Fibroblast of villous mesenchyme (primary cell): ENCODE measurements at regions not wholly inside any gene's neighbourhood (a gene's known extent, or its start where the extent isn't known, plus 50 kb on each side); places are given as distances from the start of the nearest gene placed in this dataset.

Source experiments
- DNase-seq: peaks from one replicate; pipeline ENCODE4 v3.0.0-alpha.2; 2010; ENCODE audit warnings: low read depth
- H3K4me3 ChIP-seq: 2 replicates; pipeline ENCODE4 v1.5.1; 2011; ENCODE audit warnings: low read depth, mild to moderate bottlenecking, low read length
- TF ChIP-seq, protein P1 (sequence below): IDR thresholded peaks from 2 replicates; pipeline ENCODE4 v1.5.1; 2012; ENCODE audit warnings: low read depth, mild to moderate bottlenecking, low read length; ENCODE audit not compliant: insufficient read depth

- TF ChIP-seq, protein P1, sequence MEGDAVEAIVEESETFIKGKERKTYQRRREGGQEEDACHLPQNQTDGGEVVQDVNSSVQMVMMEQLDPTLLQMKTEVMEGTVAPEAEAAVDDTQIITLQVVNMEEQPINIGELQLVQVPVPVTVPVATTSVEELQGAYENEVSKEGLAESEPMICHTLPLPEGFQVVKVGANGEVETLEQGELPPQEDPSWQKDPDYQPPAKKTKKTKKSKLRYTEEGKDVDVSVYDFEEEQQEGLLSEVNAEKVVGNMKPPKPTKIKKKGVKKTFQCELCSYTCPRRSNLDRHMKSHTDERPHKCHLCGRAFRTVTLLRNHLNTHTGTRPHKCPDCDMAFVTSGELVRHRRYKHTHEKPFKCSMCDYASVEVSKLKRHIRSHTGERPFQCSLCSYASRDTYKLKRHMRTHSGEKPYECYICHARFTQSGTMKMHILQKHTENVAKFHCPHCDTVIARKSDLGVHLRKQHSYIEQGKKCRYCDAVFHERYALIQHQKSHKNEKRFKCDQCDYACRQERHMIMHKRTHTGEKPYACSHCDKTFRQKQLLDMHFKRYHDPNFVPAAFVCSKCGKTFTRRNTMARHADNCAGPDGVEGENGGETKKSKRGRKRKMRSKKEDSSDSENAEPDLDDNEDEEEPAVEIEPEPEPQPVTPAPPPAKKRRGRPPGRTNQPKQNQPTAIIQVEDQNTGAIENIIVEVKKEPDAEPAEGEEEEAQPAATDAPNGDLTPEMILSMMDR: no peak
- DNase-seq: no peak
- no peak overlapping the region for H3K4me3 ChIP-seq
Observed at GRCh38 chr6:167523426-167523825, 198.5 kb downstream of the TTLL2 start.

GRCh38 chr6:167524261-167525111, 199.6 kb downstream of the TTLL2 start:
- H3K4me3 ChIP-seq: no peak overlapping the region
- no peak for DNase-seq
- TF ChIP-seq, protein P1: no peak

DNA sequence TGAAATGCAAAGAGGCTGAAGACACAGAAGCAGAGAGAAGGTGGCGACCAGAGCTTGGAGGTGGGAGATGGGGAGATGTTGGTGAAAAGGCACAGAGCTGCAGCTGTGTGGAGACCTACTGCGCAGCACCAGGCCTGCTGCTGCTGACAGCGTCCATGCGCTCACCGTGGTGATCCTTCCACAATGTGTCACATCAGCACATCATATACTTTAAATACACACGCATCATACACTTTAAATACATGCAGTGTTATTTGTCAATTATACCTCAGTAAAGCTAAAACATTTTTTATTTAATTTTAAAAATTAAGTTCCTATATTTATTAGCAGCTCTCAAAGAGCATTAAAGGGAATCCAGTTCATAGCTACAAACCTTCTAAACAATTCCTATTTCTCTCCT, 200.9 kb downstream of the TTLL2 start:
- TF ChIP-seq, protein P1: no peak
- no peak for DNase-seq
- no peak overlapping the region for H3K4me3 ChIP-seq

DNA sequence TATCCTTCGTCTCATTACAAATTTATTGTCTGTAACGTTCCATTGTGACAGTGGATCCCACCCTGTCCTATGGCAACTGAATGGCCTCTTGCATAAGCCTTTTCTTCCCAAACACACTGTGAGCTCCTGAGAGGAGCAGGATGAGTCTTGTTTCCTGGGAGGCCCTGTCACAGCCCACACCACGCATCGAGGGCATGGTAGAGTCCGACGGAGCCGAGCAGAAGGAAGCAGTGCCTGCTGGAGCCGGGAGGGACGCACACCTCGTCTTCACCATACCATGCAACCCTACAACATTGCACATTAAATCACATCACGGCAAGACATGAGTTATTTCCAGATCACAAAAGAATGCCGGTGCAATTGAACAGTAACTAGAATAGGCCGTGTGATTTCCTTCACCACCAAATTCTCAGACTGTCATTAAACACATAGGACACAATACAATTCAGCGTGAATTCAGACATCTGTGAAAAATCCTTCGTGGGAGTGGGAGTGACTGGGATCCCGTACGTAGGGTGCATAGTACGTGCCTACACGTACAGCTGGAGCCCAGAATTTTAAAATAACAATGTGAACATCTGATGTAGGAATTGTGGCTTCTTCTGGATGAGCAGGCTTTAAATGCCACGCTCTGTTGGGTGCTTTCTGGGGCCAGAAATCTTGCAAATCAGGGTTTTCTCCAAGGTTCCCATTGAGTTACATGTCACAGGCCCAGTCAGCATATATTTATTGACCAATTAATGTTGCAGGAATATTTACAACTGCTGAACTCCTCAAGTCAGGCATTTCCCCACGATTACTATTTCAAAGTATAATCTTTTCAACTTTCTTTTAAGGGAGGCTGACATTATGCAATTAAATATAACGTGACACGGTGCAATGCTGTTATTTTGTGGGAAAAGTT, 201.8 kb downstream of the TTLL2 start:
- DNase-seq: no peak
- TF ChIP-seq, protein P1: no peak
- H3K4me3 ChIP-seq: no peak overlapping the region

- TF ChIP-seq, protein P1: no peak
- H3K4me3 ChIP-seq: no peak overlapping the region
- no peak for DNase-seq
Observed at GRCh38 chr6:167528239-167528638, 203.4 kb downstream of the TTLL2 start.

GRCh38 chr6:167528976-167529375, 204.1 kb downstream of the TTLL2 start:
- DNase-seq: no peak
- H3K4me3 ChIP-seq: no peak overlapping the region
- TF ChIP-seq, protein P1: no peak
